GM18498 (cell line): ENCODE measurements at regions not wholly inside any gene's neighbourhood (a gene's known extent, or its start where the extent isn't known, plus 50 kb on each side); places are given as distances from the start of the nearest gene placed in this dataset.
"Not testable (repeated sequence)": the region's sequence is repeated elsewhere in the genome, so short reads cannot be mapped to it uniquely, and the experiment has no call there.

Experiments used
- ATAC-seq: cut with Tn5 transposase; IDR thresholded peaks from one replicate; pipeline ENCODE4 v1.9.1; 2021; ENCODE audit warnings: mild to moderate bottlenecking, moderate library complexity; ENCODE audit not compliant: unreplicated experiment

GRCh38 chr11:33434294-33434693 is 177.1 kb downstream of the HIPK3 start:
- no peak for ATAC-seq

DNA sequence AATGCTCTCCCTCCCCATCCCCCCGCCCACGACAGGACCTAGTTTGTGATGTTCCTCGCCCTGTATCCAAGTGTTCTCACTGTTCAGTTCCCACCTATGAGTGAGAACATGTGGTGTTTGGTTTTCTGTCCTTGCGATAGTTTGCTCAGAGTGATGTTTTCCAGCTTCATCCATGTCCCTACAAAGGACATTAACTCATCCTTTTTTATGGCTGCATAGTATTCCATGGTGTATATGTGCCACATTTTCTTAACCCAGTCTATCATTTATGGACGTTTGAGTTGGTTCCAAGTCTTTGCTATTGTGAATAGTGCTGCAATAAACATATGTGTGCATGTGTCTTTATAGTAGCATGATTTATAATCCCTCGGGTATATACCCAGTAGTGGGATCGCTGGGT is 171.3 kb downstream of the HIPK3 start:
- ATAC-seq, result not testable (repeated sequence)

GRCh38 chr11:33420959-33421566 is 163.9 kb downstream of the HIPK3 start:
- ATAC-seq, result no peak

DNA sequence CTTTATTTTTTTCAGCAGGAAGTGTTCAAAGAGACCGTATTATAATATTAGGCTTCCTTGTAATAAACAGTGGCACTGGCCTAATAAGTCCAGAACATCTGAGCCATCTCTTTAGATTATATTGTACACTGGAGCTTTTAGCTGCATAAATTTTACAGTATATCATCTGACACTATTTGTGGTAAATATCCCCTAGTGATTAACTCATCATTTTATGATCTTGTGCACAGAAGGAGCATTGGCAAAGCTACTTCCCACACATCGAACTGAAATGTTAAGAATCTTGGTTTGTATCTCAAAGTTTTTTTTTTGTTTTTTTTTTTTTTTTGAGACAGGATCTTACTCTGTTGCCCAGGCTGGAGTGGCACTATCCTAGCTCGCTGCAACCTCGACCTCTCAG is 162.7 kb downstream of the HIPK3 start:
- ATAC-seq, result no peak

GRCh38 chr11:33417121-33417520 is 159.9 kb downstream of the HIPK3 start:
- no peak for ATAC-seq

- ATAC-seq, result no peak
Observed at GRCh38 chr11:33413301-33413700, 156.1 kb downstream of the HIPK3 start.

GRCh38 chr11:33412241-33412640 is 155.1 kb downstream of the HIPK3 start:
- ATAC-seq, result no peak

DNA sequence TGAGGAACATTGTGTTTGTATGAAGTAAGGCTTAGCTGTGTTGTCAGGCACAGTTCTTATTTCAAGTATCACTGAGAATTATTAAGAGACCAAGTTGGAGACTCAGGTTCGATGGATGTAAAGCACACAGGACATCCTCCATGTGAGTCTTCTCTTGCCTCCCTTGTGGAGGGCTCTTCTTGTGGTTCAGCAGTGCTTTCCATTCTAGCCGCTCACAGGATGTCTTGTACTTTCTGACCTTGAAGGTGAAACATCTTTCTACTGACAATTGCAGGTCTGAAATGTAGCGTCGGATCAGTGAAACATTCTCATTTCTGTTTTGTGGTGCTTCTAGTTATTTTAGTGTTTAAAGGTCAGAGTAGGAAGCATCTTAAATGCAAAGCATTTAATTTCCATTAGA is 154.6 kb downstream of the HIPK3 start:
- no peak for ATAC-seq

DNA sequence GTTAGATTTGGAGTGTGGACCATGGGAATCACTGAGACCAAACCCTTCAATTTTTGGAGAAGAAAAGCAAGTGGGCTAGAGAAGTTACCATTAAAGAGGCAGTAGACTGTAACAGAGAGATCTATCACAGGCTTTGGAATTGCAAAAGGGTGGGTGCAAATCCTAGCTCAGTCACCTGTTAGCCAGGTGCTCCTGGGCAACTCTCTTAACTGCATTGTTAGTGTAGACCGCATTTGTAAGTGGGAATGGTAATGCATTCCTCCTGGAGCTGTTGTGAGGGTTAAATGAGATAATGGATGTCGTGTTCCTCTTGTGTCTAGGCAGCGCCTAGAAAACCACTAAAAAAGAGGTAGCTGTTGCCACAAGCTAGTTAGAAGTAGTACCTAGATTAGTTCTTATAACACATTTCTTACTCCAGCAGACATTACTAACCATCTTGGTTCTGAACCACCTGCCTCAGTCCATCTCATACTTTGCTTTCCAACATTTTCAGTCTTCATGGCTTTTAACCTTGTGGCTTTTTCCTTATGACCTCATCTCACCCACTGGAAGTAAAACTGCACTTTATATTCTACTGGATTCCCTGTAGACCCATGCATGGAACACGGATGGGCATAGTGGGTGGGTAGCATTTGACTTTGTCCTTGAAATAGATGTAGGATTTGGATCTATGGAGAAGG is 153.0 kb downstream of the HIPK3 start:
- no peak for ATAC-seq
